IPS-20b (cell line): ENCODE measurements at regions not wholly inside any gene's neighbourhood (a gene's known extent, or its start where the extent isn't known, plus 50 kb on each side); places are given as distances from the start of the nearest gene placed in this dataset.
"Not testable (repeated sequence)": the region's sequence is repeated elsewhere in the genome, so short reads cannot be mapped to it uniquely, and the experiment has no call there.

Experiments
- H3K27ac ChIP-seq: one replicate; pipeline ENCODE4 v1.5.1; 2013; ENCODE audit warnings: low read length
- H3K27me3 ChIP-seq: 2 replicates; pipeline ENCODE4 v1.6.1; 2013; ENCODE audit warnings: mild to moderate bottlenecking, low read length, inconsistent platforms; ENCODE audit not compliant: insufficient read depth
- H3K36me3 ChIP-seq: 2 replicates; pipeline ENCODE4 v1.6.1; 2013; ENCODE audit warnings: low read depth, mild to moderate bottlenecking, inconsistent platforms, low read length, moderate library complexity; ENCODE audit not compliant: insufficient read depth
- H3K4me1 ChIP-seq: 2 replicates; pipeline ENCODE4 v1.6.1; 2013; ENCODE audit warnings: mild to moderate bottlenecking, control low read depth, inconsistent platforms, low read length, moderate library complexity; ENCODE audit not compliant: insufficient read depth
- H3K4me3 ChIP-seq: 2 replicates; pipeline ENCODE4 v1.5.1; 2013; ENCODE audit warnings: mild to moderate bottlenecking, low read length, inconsistent platforms
- H3K9ac ChIP-seq: 2 replicates; pipeline ENCODE4 v1.6.1; 2013; ENCODE audit warnings: low read depth, mild to moderate bottlenecking, inconsistent platforms, low read length, moderate library complexity
- H3K9me3 ChIP-seq: 2 replicates; pipeline ENCODE4 v1.6.1; 2013; ENCODE audit warnings: mild to moderate bottlenecking, low read depth, low read length, inconsistent platforms; ENCODE audit not compliant: insufficient read depth

DNA sequence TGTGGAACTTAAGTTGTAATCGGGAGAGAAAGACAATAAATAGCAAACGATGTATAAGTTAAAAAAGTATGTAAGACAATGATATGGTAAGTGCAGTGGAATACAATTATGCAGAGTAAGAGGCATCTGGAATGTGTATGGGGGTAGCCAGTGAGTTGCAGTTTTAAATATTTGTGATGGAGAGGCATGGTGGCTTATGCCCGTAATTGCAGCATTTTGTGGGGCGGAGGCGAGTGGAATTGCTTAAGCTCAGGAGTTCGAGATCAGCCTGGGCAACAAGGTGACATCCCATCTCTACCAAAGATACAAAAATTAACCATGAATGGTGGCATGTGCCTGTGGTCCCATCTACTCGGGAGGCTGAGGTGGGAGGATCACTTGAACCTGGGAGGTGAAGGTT, 52.5 kb upstream of the WDFY3 start:
- no peaks in the 10 kb centered on the region for H3K27me3 ChIP-seq
- H3K9ac ChIP-seq = no peak overlapping the region
- H3K9me3 ChIP-seq = no peaks in the 10 kb centered on the region
- H3K4me3 ChIP-seq = no peak overlapping the region
- H3K36me3 ChIP-seq = no peaks in the 10 kb centered on the region
- no peaks in the 10 kb centered on the region for H3K4me1 ChIP-seq
- no peak overlapping the region for H3K27ac ChIP-seq

DNA sequence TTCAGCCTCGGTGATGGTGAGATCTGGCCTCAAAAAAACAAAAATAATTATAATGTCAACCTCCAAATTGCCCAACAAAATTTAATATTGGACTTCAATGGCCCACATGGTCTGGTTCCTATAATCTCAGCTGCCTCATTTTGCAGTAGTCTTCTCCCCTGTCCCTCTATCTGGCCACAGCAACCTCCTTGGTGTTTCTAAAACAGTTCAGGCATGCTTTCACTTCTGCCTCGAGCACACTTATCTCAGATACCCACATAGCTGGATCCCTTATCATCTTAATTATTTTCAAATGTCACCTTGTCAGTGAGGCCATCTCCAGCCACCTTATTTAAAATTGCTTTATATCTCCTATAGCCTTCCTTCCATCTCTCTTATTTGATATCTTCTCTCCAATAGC, 52.9 kb upstream of the WDFY3 start:
- no peak overlapping the region for H3K4me3 ChIP-seq
- H3K9me3 ChIP-seq = no peaks in the 10 kb centered on the region
- H3K4me1 ChIP-seq = no peaks in the 10 kb centered on the region
- H3K9ac ChIP-seq = no peak overlapping the region
- no peaks in the 10 kb centered on the region for H3K27me3 ChIP-seq
- H3K36me3 ChIP-seq = no peaks in the 10 kb centered on the region
- no peak overlapping the region for H3K27ac ChIP-seq

GRCh38 chr4:85024671-85025070, 58.2 kb upstream of the WDFY3 start:
- Histone ChIP-seq H3K27ac (no peak overlapping the region), H3K9ac (no peak overlapping the region), H3K4me3 (no peak overlapping the region), H3K36me3 (no peaks in the 10 kb centered on the region), H3K4me1 (no peaks in the 10 kb centered on the region), H3K9me3 (no peaks in the 10 kb centered on the region), H3K27me3 (no peaks in the 10 kb centered on the region)

GRCh38 chr4:85028910-85029309, 62.4 kb upstream of the WDFY3 start:
- Histone ChIP-seq H3K36me3 (no peaks in the 10 kb centered on the region), H3K9me3 (peaks cover 24% of the 10 kb centered on the region; the same call in 1 of the 2 replicates), H3K4me3 (no peak overlapping the region), H3K27ac (no peak overlapping the region), H3K4me1 (no peaks in the 10 kb centered on the region), H3K9ac (no peak overlapping the region), H3K27me3 (no peaks in the 10 kb centered on the region)

DNA sequence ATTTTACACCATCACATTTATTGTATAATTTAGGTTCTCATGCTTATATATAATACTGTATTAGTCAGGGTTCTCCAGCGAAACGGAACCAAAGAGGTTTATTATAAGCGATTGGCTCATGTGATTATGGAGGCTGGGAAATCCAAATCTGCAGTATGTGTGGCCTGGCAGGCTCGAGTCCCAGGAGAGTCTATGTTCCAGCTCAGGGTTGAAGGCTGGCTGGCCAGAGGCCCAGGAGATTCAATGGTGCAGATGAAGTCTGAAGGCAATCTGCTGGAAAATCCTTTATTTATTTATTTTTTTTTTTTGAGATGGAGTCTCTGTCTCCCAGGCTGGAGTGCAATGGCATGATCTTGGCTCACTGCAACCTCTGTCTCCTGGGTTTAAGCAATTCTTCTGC, 63.0 kb upstream of the WDFY3 start:
- Histone ChIP-seq H3K27ac (no peak overlapping the region), H3K27me3 (no peaks in the 10 kb centered on the region), H3K9me3 (peaks cover 28% of the 10 kb centered on the region; the same call in 1 of the 2 replicates), H3K9ac (no peak overlapping the region), H3K36me3 (no peaks in the 10 kb centered on the region), H3K4me1 (no peaks in the 10 kb centered on the region), H3K4me3 (no peak overlapping the region)

GRCh38 chr4:85030156-85030555, 63.7 kb upstream of the WDFY3 start:
- H3K27me3 ChIP-seq = no peaks in the 10 kb centered on the region
- H3K4me1 ChIP-seq = no peaks in the 10 kb centered on the region
- no peak overlapping the region for H3K9ac ChIP-seq
- H3K9me3 ChIP-seq = peaks cover 32% of the 10 kb centered on the region; the same call in 1 of the 2 replicates
- H3K4me3 ChIP-seq = no peak overlapping the region
- H3K36me3 ChIP-seq = no peaks in the 10 kb centered on the region
- no peak overlapping the region for H3K27ac ChIP-seq

- H3K4me3 ChIP-seq, H3K27ac ChIP-seq, H3K27me3 ChIP-seq, H3K4me1 ChIP-seq, H3K9ac ChIP-seq, H3K36me3 ChIP-seq: not testable (repeated sequence)
- peaks cover 32% of the 10 kb centered on the region; the same call in 1 of the 2 replicates for H3K9me3 ChIP-seq
Observed at GRCh38 chr4:85033838-85034237, 67.3 kb upstream of the WDFY3 start.

DNA sequence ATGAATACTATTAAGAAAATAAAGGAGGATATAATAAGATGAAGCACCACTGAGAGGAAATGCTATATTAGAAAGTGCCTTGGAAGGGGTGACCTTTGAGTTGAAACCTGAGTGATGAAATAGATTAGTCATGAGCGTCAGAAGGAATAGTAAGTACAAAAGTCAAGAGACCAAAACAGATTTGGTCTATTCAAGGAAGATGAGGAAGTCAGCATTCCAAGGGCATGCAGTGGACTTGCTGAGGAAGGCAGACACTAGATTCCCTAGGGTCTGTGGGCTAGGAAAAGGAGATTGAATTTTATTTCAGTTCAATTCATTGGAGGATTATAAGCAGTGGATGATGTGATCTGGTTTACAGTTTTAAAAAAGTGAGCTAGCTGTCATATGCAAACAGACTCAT, 73.0 kb upstream of the WDFY3 start:
- H3K27ac ChIP-seq = no peak overlapping the region

DNA sequence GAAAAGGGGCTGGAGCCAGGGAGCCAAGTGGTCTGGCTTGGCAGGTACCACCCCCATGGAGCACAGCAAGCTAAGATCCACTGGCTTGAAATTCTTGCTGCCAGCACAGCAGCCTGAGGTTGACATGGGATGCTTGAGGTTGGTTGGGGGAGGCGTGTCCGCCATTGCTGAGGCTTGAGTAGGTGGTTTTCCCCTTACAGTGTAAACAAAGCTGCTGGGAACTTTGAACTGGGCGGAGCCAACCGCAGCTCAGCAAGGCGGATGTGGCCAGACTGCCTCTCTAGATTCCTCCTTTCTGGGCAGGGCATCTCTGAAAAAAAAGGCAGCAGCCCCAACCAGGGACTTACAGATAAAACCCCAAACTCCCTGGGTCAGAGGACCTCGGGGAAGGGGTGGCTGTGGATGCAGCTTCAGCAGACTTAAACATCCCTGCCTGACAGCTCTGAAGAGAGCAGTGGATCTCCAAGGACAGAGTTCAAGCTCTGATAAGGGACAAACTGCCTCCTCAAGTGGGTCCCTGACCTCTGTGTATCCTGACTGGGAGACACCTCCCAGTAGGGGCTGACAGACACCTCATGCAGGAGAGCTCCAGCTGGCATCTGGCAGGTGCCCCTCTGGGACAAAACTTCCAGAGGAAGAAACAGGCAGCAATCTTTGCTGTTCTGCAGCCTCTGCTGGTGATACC, 77.5 kb upstream of the WDFY3 start:
- H3K27ac ChIP-seq, H3K9ac ChIP-seq, H3K4me1 ChIP-seq, H3K27me3 ChIP-seq, H3K9me3 ChIP-seq, H3K4me3 ChIP-seq, H3K36me3 ChIP-seq: not testable (repeated sequence)

More for the DNA sequence above, 73.0 kb upstream of the WDFY3 start:
- H3K36me3 ChIP-seq = no peaks in the 10 kb centered on the region
- H3K4me3 ChIP-seq = no peak overlapping the region
- no peaks in the 10 kb centered on the region; the same call in 1 of the 2 replicates for H3K4me1 ChIP-seq
- no peak overlapping the region for H3K9ac ChIP-seq
- H3K9me3 ChIP-seq = peaks cover 4% of the 10 kb centered on the region; the same call in 1 of the 2 replicates
- H3K27me3 ChIP-seq = no peaks in the 10 kb centered on the region

DNA sequence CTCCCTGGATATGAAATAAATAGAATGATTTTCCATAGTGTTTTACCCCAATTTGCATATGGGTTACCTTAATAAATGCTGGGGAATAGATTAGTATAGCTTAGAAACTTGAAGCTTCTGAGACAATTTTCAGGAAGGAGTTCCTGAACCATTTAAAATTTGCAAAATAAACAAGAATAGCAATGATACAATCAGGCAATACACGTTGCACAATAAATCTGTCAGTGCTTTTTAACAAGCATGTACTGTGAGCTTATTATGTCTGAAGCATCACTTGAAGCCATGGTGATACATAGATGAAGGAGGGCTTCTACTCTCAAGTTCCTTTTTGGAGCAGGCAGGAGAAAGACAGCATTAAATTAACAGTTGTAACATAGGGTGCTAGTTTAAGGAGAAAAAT, 84.2 kb upstream of the WDFY3 start:
- Histone ChIP-seq H3K9ac (no peak overlapping the region), H3K9me3 (no peaks in the 10 kb centered on the region), H3K36me3 (no peaks in the 10 kb centered on the region), H3K27me3 (no peaks in the 10 kb centered on the region), H3K27ac (no peak overlapping the region), H3K4me1 (no peaks in the 10 kb centered on the region), H3K4me3 (no peak overlapping the region)

DNA sequence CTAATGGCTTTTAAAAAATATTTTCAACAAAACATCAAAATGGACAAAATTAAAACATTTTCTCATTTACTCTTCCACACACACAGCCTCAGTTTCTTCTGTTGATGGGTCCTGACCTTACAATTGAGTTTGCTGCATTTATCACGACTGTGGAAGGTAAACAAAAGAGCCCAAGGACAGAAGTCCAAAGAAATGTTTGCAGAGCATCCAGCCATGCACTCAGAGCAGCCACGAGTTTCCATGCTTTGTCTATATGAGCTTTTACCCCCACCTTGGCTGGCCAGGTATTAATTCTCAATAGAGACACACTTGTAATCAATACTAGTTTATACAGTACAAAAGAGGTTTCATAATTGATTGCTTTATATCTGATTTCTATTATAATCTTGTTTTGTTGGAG, 85.0 kb upstream of the WDFY3 start:
- Histone ChIP-seq H3K4me1 (no peaks in the 10 kb centered on the region), H3K4me3 (no peak overlapping the region), H3K36me3 (no peaks in the 10 kb centered on the region), H3K9me3 (no peaks in the 10 kb centered on the region), H3K9ac (no peak overlapping the region), H3K27me3 (no peaks in the 10 kb centered on the region), H3K27ac (no peak overlapping the region)

GRCh38 chr4:85054925-85055324, 88.4 kb upstream of the WDFY3 start:
- not testable (repeated sequence) for H3K9ac ChIP-seq, H3K27ac ChIP-seq, H3K9me3 ChIP-seq, H3K4me3 ChIP-seq, H3K27me3 ChIP-seq, H3K36me3 ChIP-seq, H3K4me1 ChIP-seq
